ENCODE measurements at regions not wholly inside any gene's neighbourhood (a gene's known extent, or its start where the extent isn't known, plus 50 kb on each side); places are given as distances from the start of the nearest gene placed in this dataset.

DNA sequence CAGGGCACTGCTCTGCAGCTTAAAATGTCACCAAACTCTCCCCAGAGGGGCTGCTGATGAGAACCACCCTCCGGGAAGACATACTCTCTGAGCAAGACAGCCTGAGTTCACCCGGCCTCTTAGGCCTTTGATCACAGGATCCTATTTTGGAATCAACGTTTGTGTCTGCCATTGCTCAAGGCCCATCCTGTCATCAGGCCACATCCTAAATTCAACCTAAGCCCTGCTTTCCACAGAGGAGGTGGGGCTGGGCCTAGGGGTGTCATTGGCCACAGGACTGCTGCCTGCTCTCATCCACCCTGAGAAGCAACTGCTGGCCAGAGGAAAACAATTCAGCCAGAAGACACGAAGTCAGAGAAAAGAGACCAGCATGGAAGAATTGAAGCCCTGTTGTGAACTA lies 351.1 kb upstream of the IRX2 start:
- Histone ChIP-seq H3K36me3 (ENCODE audit: control insufficient read depth, insufficient read depth, low read length) (no peaks in the 10 kb centered on the region), H3K4me3 (ENCODE audit: low read depth, low read length) (no peak overlapping the region), H3K27me3 (ENCODE audit: control insufficient read depth, insufficient read depth, low read length) (no peaks in the 10 kb centered on the region)
- DNase-seq (ENCODE audit: low read depth), result no peak
- POLR2A ChIA-PET, result no interaction called here
- CTCF ChIA-PET, result no interaction called here
- TF ChIP-seq, protein P1, sequence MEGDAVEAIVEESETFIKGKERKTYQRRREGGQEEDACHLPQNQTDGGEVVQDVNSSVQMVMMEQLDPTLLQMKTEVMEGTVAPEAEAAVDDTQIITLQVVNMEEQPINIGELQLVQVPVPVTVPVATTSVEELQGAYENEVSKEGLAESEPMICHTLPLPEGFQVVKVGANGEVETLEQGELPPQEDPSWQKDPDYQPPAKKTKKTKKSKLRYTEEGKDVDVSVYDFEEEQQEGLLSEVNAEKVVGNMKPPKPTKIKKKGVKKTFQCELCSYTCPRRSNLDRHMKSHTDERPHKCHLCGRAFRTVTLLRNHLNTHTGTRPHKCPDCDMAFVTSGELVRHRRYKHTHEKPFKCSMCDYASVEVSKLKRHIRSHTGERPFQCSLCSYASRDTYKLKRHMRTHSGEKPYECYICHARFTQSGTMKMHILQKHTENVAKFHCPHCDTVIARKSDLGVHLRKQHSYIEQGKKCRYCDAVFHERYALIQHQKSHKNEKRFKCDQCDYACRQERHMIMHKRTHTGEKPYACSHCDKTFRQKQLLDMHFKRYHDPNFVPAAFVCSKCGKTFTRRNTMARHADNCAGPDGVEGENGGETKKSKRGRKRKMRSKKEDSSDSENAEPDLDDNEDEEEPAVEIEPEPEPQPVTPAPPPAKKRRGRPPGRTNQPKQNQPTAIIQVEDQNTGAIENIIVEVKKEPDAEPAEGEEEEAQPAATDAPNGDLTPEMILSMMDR (IDR thresholded peaks at IDR 0.05; ENCODE audit: insufficient read depth, low read depth, low read length), result no peak

DNA sequence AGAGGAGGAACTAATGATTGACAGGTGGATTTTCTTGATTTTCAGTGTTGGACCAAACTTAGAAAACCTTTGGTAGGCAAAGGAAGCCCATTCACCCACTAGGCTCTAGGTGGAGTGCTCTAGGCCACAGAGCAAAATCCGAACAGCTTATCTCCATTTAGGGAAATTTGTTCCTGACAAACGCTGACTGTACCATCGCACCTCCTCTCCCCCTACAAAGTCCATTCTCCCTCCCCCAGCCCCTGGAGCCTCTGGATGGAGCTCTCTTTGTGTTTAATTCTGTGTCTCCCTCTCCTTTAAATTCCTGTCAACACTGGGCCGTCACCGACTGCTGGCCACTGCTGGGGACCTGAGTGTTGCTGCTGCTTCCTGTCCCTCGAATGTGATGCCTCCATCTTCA lies 350.1 kb upstream of the IRX2 start:
- H3K4me3 ChIP-seq (ENCODE audit: low read depth, low read length), result no peak overlapping the region
- TF ChIP-seq, protein P1 (IDR thresholded peaks at IDR 0.05; ENCODE audit: insufficient read depth, low read depth, low read length), result no peak
- POLR2A ChIA-PET, result no interaction called here
- no peaks in the 10 kb centered on the region for H3K27me3 ChIP-seq (ENCODE audit: control insufficient read depth, insufficient read depth, low read length)
- DNase-seq (ENCODE audit: low read depth), result no peak
- CTCF ChIA-PET, result no interaction called here
- H3K36me3 ChIP-seq (ENCODE audit: control insufficient read depth, insufficient read depth, low read length), result no peaks in the 10 kb centered on the region

DNA sequence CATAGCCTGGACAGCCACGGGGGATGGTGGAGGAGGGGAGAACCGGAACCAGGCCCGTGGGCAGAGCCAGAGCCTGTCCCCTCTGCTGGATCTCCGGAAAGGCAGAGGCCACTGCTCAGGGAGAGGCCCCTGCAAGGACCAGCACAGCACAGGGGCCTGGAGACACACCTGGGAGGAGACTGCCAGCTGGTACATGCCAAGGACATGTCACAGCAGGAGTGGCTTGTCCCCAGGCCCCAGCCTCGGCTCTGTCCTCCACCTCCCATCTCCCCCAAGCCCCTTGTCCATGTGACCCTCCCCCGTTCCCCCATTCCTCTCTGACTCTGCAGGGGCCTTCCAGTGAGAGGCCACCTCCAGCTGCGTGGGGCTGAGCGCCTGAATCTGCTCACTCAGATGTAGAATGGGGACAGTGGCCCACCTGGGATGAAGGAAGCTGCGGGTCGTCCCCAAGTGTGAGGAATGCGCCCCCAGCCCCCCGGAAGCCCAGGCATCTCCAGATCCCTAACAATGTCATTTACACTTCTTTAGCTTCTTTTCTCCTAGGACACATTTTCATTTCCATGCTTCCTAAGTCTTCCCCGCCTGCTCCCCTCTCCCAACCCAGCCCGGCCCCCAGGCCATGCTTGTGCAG lies 349.6 kb upstream of the IRX2 start:
- CTCF ChIA-PET, result no interaction called here
- no peaks in the 10 kb centered on the region for H3K27me3 ChIP-seq (ENCODE audit: control insufficient read depth, insufficient read depth, low read length)
- DNase-seq (ENCODE audit: low read depth), result no peak
- POLR2A ChIA-PET, result no interaction called here
- H3K36me3 ChIP-seq (ENCODE audit: control insufficient read depth, insufficient read depth, low read length), result no peaks in the 10 kb centered on the region
- TF ChIP-seq, protein P1 (IDR thresholded peaks at IDR 0.05; ENCODE audit: insufficient read depth, low read depth, low read length), result no peak
- no peak overlapping the region for H3K4me3 ChIP-seq (ENCODE audit: low read depth, low read length)

GRCh38 chr5:3099954-3100353 lies 348.5 kb upstream of the IRX2 start:
- ChIA-PET CTCF (no interaction called here), POLR2A (no interaction called here)
- TF ChIP-seq, protein P1 (IDR thresholded peaks at IDR 0.05; ENCODE audit: insufficient read depth, low read depth, low read length), result no peak
- Histone ChIP-seq H3K36me3 (ENCODE audit: control insufficient read depth, insufficient read depth, low read length) (no peaks in the 10 kb centered on the region), H3K4me3 (ENCODE audit: low read depth, low read length) (no peak overlapping the region), H3K27me3 (ENCODE audit: control insufficient read depth, insufficient read depth, low read length) (no peaks in the 10 kb centered on the region)
- DNase-seq (ENCODE audit: low read depth), result no peak

GRCh38 chr5:3099526-3099925 lies 348.0 kb upstream of the IRX2 start:
- no peak for DNase-seq (ENCODE audit: low read depth)
- Histone ChIP-seq H3K4me3 (ENCODE audit: low read depth, low read length) (no peak overlapping the region), H3K36me3 (ENCODE audit: control insufficient read depth, insufficient read depth, low read length) (no peaks in the 10 kb centered on the region), H3K27me3 (ENCODE audit: control insufficient read depth, insufficient read depth, low read length) (no peaks in the 10 kb centered on the region)
- ChIA-PET POLR2A (no interaction called here), CTCF (no interaction called here)
- TF ChIP-seq, protein P1 (IDR thresholded peaks at IDR 0.05; ENCODE audit: insufficient read depth, low read depth, low read length), result no peak
